ENCODE measurements at regions not wholly inside any gene's neighbourhood (a gene's known extent, or its start where the extent isn't known, plus 50 kb on each side); places are given as distances from the start of the nearest gene placed in this dataset.

- no peak for ATAC-seq (ENCODE audit: low read depth)
- Histone ChIP-seq H3K27ac (ENCODE audit: insufficient read depth, low read length) (no peak overlapping the region), H4K8ac (ENCODE audit: low read depth in 2 of 2, low read length in 2 of 2) (no peak overlapping the region), H3K27me3 (ENCODE audit: control insufficient read depth, insufficient read depth, low read length) (no peaks in the 10 kb centered on the region), H4K5ac (ENCODE audit: low read depth, low read length) (no peak overlapping the region), H3K79me1 (ENCODE audit: low read depth in 1 of 2, low read length in 2 of 2) (no peaks in the 10 kb centered on the region), H2AK9ac (replicated peaks; ENCODE audit: low read depth, low read length, poor library complexity) (no peak overlapping the region), H3K4me3 (ENCODE audit: insufficient read depth, low read depth, low read length) (no peak overlapping the region), H2BK5ac (ENCODE audit: low read depth, low read length, poor library complexity, severe bottlenecking) (no peak overlapping the region), H3K9ac (ENCODE audit: low read depth, low read length) (no peak overlapping the region), H3K18ac (ENCODE audit: low read depth, low read length) (no peak overlapping the region), H4K91ac (ENCODE audit: insufficient read depth, low read depth, low read length) (no peak overlapping the region), H3K9me3 (ENCODE audit: control insufficient read depth, insufficient read depth, low read length) (no peaks in the 10 kb centered on the region), H3K4me2 (ENCODE audit: low read depth, low read length) (no peak overlapping the region), H2BK15ac (ENCODE audit: low read depth, low read length) (no peak overlapping the region), H2BK120ac (ENCODE audit: low read depth, low read length) (no peak overlapping the region), H3K4me1 (ENCODE audit: control insufficient read depth, insufficient read depth, low read length) (no peaks in the 10 kb centered on the region), H3K4ac (ENCODE audit: low read depth, low read length) (no peak overlapping the region), H2BK20ac (ENCODE audit: low read depth, low read length) (no peak overlapping the region), H3K36me3 (ENCODE audit: control insufficient read depth, insufficient read depth, low read length) (no peaks in the 10 kb centered on the region), H2AK5ac (ENCODE audit: low read depth, low read length) (no peak overlapping the region), H3K14ac (replicated peaks; ENCODE audit: low read depth, low read length) (no peak overlapping the region), H3K56ac (ENCODE audit: extremely low read depth, insufficient read depth, low read length) (no peak overlapping the region), H3K9me1 (ENCODE audit: insufficient read depth, low read length) (no peaks in the 10 kb centered on the region), H2AFZ (replicated peaks; ENCODE audit: low read length, poor library complexity) (no peak overlapping the region), H3K23ac (ENCODE audit: low read depth, low read length) (no peak overlapping the region), H4K20me1 (ENCODE audit: insufficient read depth, low read length) (no peaks in the 10 kb centered on the region)
- DNase-seq: no peak
- in situ Hi-C loops (cut with MboI; ENCODE audit: low sequenced_read_pairs) (no loop called here), intact Hi-C loops (cut with micrococcal nuclease) (no loop called here), dilution Hi-C loops (cut with HindIII; ENCODE audit: low sequenced_read_pairs, unreplicated experiment) (no loop called here)
- CTCF ChIA-PET: no interaction called here
- POLR2A ChIA-PET (ENCODE audit: unreplicated experiment): no interaction called here
- BruUV-seq (replicated peaks): no TSS peak
- TF ChIP-seq MXI1 (IDR thresholded peaks at IDR 0.05; ENCODE audit: borderline replicate concordance, low read depth, low read length) (no peak), MAFK (IDR thresholded peaks at IDR 0.05; ENCODE audit: low read depth, low read length) (0 out of 2 replicates have a peak, but pooled peaks have one; percentile 4)
- no CpG with 5 or more reads among the region's 1 CpG for WGBS, 2 experiments (ENCODE audit: extremely low coverage in 2 of 2, insufficient read length in 1 of 2)
Measured at GRCh38 chr5:89942171-89942570, 467.4 kb downstream of the CETN3 start.
